Cardiac fibroblast (primary cell): ENCODE measurements at regions not wholly inside any gene's neighbourhood (a gene's known extent, or its start where the extent isn't known, plus 50 kb on each side); places are given as distances from the start of the nearest gene placed in this dataset.
A peak's percentile ranks its signal among the peaks of the same experiment; 100 is the strongest.

ENCODE experiments used
- DNase-seq, 2 donors: peaks; one replicate each; pipeline versions ENCODE4 v3.0.0 to v3.0.0-alpha.2; 2010; ENCODE audit warnings: low read depth in 2 of 2
- H3K4me3 ChIP-seq, 2 donors: replicated peaks in 1 of 2; 1 replicate in 1 of 2; 2 replicates in 1 of 2; pipeline ENCODE4 v1.5.1; 2011; ENCODE audit warnings: low read depth in 2 of 2, low read length in 2 of 2, mild to moderate bottlenecking in 2 of 2, moderate library complexity in 1 of 2
- CTCF ChIP-seq: IDR thresholded peaks from one replicate; pipeline ENCODE4 v1.5.1; 2011; ENCODE audit warnings: low read depth, mild to moderate bottlenecking, low read length, inconsistent platforms

DNA sequence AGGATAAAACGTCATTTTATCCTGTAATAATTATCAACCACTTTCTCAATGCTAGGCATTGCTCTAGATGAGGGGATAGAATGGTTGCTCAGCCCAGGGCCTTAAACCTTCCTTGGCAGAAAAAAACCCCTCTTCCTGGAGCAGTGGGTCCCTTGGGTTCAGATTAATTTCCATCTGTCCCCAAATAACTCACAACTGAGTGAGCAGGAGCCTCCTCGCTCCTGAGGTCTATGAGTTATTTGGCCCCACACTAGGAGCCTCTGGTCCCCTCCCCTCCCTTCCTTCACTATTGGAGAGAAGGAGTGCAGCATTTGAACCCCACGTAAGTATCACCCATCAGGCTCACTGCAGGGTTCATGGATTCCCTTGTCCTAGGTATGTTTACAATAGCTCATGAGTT is 157.5 kb upstream of the FHL2 start:
- DNase-seq = no peak
- TF ChIP-seq CTCF = no peak
- H3K4me3 ChIP-seq = no peak overlapping the region

- no peak overlapping the region for H3K4me3 ChIP-seq
- DNase-seq = no peak
- no peak for TF ChIP-seq CTCF
Observed at GRCh38 chr2:105554235-105554634, 155.4 kb upstream of the FHL2 start.

- DNase-seq = peak; percentile 42 to 72
- H3K4me3 ChIP-seq = no peak overlapping the region
- no peak for TF ChIP-seq CTCF
Observed at GRCh38 chr2:105553538-105554196, 154.8 kb upstream of the FHL2 start.

GRCh38 chr2:105546628-105546974 is 147.8 kb upstream of the FHL2 start:
- no peak for DNase-seq
- no peak overlapping the region for H3K4me3 ChIP-seq
- no peak for TF ChIP-seq CTCF

DNA sequence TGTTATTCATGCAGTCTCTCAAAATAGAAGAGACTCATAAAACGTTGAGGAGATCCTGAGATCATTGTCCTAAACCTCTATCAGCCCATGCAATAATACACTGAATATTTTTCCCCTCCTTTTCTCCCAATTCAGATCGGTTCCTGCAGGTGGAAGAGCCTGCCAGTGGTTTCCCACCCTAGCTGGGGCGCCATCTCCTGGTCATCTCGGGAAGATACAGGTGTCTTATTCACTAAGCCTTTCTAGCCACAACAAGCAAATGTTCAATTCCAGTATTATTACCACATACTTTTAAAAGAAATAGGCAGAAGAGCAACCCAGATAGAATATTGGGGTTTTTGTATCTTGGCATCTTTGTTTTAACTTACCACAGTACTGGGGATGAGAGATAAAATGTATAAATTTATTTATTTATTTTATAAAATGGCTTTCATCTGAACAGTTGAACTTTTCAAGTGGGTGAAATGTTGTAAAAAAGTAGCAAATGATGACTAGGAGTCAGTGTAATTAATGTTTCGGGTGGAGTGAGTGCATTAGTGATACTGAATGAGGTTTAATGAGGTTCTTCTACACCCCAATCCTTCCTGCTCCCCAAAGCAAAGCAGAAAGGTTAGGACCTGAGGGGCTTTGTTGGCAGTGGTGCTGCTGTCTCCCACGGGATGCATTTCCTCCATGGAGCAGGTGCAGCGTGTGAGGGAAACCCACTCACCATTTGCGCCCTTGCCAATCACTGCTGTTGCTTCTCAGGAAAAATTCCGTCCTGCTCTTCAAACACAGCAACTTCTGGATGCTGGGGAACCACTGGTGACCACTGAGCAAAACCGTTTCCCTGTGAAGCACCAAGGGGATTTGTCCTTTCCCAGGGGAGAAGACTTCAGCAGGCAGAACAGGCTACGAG is 147.1 kb upstream of the FHL2 start:
- peak; percentile 84 for TF ChIP-seq CTCF
- H3K4me3 ChIP-seq = no peak overlapping the region
- DNase-seq = peak; percentile 71 to 78

- H3K4me3 ChIP-seq = no peak overlapping the region
- no peak for DNase-seq
- no peak for TF ChIP-seq CTCF
Observed at GRCh38 chr2:105544591-105545377, 145.9 kb upstream of the FHL2 start.
